ENCODE measurements at regions not wholly inside any gene's neighbourhood (a gene's known extent, or its start where the extent isn't known, plus 50 kb on each side); places are given as distances from the start of the nearest gene placed in this dataset.

GRCh38 chr1:106526650-106527049 is 529.8 kb upstream of the PRMT6 start:
- TF ChIP-seq CTCF (conservative IDR thresholded peaks at IDR 0.05; ENCODE audit: low read length): no peak
- TF ChIP-seq EZH2phosphoT487 (IDR thresholded peaks at IDR 0.05; ENCODE audit: borderline replicate concordance, low read depth, low read length): no peak

Data from OCI-LY7 (cell line).